PC-3 (cell line): ENCODE measurements at regions not wholly inside any gene's neighbourhood (a gene's known extent, or its start where the extent isn't known, plus 50 kb on each side); places are given as distances from the start of the nearest gene placed in this dataset.

Source experiments
- ATAC-seq: fragments of 200-7000 bp; cut with Tn5 transposase; 2 replicates; pipeline ENCODE4 v1.9.1; 2020; ENCODE audit warnings: mild to moderate bottlenecking, moderate library complexity
- BruUV-seq: library from RNA; stranded (reverse); fragments of 400-500 nt; replicated peaks from 2 replicates; lab custom pipeline; 2021; lab: Mats Ljungman, UMichigan
- CTCF ChIA-PET: fragments of 300-600 bp; sonication (Branson Sonifier 250); formaldehyde crosslinking; loops from one replicate; lab custom pipeline; 2022; ENCODE audit warnings: antibody characterized with exemption; lab: Charles Lee
- POLR2A ChIA-PET: fragments of 300-600 bp; sonication (Branson Sonifier 250); formaldehyde crosslinking; loops from one replicate; lab custom pipeline; 2022; ENCODE audit warnings: antibody characterized with exemption; ENCODE audit not compliant: unreplicated experiment; lab: Charles Lee
- DNase-seq: peaks from one replicate; pipeline ENCODE4 v3.0.0-alpha.2; 2015
- H2AFZ ChIP-seq: fragments of 300-600 bp; sonication (generic); 2 replicates; pipeline ENCODE4 v1.6.0; 2016; ENCODE audit warnings: antibody characterized with exemption, low read length
- H3F3A ChIP-seq: fragments of 300-600 bp; sonication (generic); one replicate; pipeline ENCODE4 v1.6.0; 2017; ENCODE audit warnings: antibody characterized with exemption, low read length, control low read depth, mild to moderate bottlenecking; ENCODE audit not compliant: unreplicated experiment
- H3K27ac ChIP-seq: fragments of 300-600 bp; sonication (generic); 2 replicates; pipeline ENCODE4 v1.5.1; 2016; ENCODE audit warnings: mild to moderate bottlenecking, low read length
- H3K27me3 ChIP-seq: fragments of 300-600 bp; sonication (generic); 2 replicates; pipeline ENCODE4 v1.6.1; 2016; ENCODE audit warnings: low read length, mixed read lengths
- H3K36me3 ChIP-seq: fragments of 300-600 bp; sonication (generic); 2 replicates; pipeline ENCODE4 v1.6.1; 2016; ENCODE audit warnings: low read depth, mixed run types, low read length, mixed read lengths
- H3K4me1 ChIP-seq: fragments of 300-600 bp; sonication (generic); 2 replicates; pipeline ENCODE4 v1.5.1; 2016; ENCODE audit warnings: low read length; ENCODE audit not compliant: insufficient read depth
- H3K4me2 ChIP-seq: fragments of 300-600 bp; sonication (generic); 2 replicates; pipeline ENCODE4 v1.6.0; 2016; ENCODE audit warnings: low read length
- H3K4me3 ChIP-seq: fragments of 300-600 bp; sonication (generic); 2 replicates; pipeline ENCODE4 v1.5.1; 2016; ENCODE audit warnings: mild to moderate bottlenecking, low read length, mixed read lengths
- H3K79me2 ChIP-seq: fragments of 300-600 bp; sonication (generic); 2 replicates; pipeline ENCODE4 v1.6.1; 2017; ENCODE audit warnings: low read length, mixed read lengths
- H3K9ac ChIP-seq: fragments of 300-600 bp; sonication (generic); 2 replicates; pipeline ENCODE4 v1.6.0; 2016; ENCODE audit warnings: mild to moderate bottlenecking, low read length
- H3K9me2 ChIP-seq: fragments of 300-600 bp; sonication (generic); replicated peaks from 2 replicates; pipeline ENCODE4 v1.6.1; 2016; ENCODE audit warnings: mixed run types, low read length, mixed read lengths
- H3K9me3 ChIP-seq: fragments of 300-600 bp; sonication (generic); 2 replicates; pipeline ENCODE4 v1.6.1; 2016; ENCODE audit warnings: low read length, mixed read lengths
- H4K20me1 ChIP-seq: fragments of 300-600 bp; sonication (generic); 2 replicates; pipeline ENCODE4 v1.6.1; 2016; ENCODE audit warnings: low read length, mixed read lengths
- EZH2 ChIP-seq: fragments of 300-600 bp; sonication (generic); IDR thresholded peaks from one replicate; pipeline ENCODE4 v1.6.1; 2017; ENCODE audit warnings: antibody characterized with exemption, mild to moderate bottlenecking, low read length; ENCODE audit not compliant: unreplicated experiment
- EZH2phosphoT487 ChIP-seq: fragments of 300-600 bp; sonication (generic); IDR thresholded peaks from 2 replicates; pipeline ENCODE4 v1.6.1; 2018; ENCODE audit warnings: mild to moderate bottlenecking, antibody characterized with exemption, low read length, borderline replicate concordance
- intact Hi-C: fragments of 100-400 bp; cut with micrococcal nuclease; formaldehyde crosslinking; loops from 2 replicates; pipeline ENCODE4 v1.9.0; 2023
- TF ChIP-seq, protein P1 (sequence below): fragments of 300-600 bp; sonication (generic); conservative IDR thresholded peaks from 2 replicates; pipeline ENCODE4 v1.5.1; 2017; ENCODE audit warnings: antibody characterized with exemption, low read depth, mild to moderate bottlenecking, low read length

DNA sequence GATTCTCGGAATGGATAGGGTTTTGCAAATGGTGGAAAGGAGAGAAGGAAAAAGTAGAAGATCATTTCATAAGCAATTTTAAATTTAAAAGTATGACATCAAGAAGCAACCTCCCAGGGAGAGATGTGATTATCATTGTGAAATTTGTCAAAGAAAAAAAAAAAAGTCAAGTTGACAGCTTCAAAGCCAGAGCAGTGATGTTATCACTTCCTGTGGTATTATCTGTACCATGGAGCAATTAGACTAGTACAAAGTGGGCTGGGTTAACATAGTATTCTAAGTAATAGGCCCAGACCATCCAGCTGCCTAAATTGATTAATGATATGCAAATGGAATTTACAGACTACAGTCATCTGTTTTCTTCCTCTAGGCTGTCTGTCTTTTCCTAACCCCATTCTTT lies 84.0 kb upstream of the NPY start:
- TF ChIP-seq EZH2phosphoT487 (no peak), EZH2 (no peak)
- TF ChIP-seq, protein P1, sequence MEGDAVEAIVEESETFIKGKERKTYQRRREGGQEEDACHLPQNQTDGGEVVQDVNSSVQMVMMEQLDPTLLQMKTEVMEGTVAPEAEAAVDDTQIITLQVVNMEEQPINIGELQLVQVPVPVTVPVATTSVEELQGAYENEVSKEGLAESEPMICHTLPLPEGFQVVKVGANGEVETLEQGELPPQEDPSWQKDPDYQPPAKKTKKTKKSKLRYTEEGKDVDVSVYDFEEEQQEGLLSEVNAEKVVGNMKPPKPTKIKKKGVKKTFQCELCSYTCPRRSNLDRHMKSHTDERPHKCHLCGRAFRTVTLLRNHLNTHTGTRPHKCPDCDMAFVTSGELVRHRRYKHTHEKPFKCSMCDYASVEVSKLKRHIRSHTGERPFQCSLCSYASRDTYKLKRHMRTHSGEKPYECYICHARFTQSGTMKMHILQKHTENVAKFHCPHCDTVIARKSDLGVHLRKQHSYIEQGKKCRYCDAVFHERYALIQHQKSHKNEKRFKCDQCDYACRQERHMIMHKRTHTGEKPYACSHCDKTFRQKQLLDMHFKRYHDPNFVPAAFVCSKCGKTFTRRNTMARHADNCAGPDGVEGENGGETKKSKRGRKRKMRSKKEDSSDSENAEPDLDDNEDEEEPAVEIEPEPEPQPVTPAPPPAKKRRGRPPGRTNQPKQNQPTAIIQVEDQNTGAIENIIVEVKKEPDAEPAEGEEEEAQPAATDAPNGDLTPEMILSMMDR: no peak
- Histone ChIP-seq H3K27ac (no peak overlapping the region), H4K20me1 (no peaks in the 10 kb centered on the region), H3K79me2 (no peaks in the 10 kb centered on the region), H3K4me3 (no peak overlapping the region), H3K9ac (no peak overlapping the region), H3K4me2 (no peak overlapping the region), H3K36me3 (no peaks in the 10 kb centered on the region), H3F3A (no peaks in the 10 kb centered on the region), H3K9me3 (no peaks in the 10 kb centered on the region), H2AFZ (no peak overlapping the region), H3K9me2 (no peaks in the 10 kb centered on the region), H3K4me1 (no peaks in the 10 kb centered on the region), H3K27me3 (no peaks in the 10 kb centered on the region)
- ATAC-seq: no peak
- BruUV-seq: no TSS peak
- POLR2A ChIA-PET: no interaction called here
- CTCF ChIA-PET: no interaction called here
- DNase-seq: no peak
- intact Hi-C loops: loop anchor here (5.0 kb wide), 1 partner anchor 358 kb away; no protein-coding TSS in a partner anchor

DNA sequence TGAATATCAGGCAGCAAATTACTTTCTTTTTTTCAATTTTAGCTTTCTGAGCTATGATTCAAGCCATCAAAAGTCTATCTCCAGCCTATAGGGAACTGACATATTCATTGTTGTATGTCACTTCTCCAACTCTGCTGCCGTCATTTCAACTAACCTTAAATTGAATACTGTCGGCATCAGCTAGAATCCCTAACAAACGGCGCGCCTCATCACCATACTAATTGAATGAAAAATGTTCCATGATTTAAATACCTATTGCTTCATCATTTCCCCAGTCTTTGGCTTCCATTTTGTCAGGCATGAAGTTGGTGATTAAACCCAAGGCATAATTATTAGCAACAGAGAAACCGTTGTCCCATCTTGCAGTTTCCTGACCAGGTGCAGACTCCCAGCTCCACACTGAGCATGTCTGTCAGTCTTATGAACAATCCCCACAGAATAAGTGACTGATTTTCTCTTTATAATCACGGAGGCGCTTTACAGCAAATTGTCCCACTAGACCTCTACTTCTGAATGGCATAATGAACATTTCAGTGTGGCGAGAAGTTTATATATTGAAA lies 83.5 kb upstream of the NPY start:
- Histone ChIP-seq H3K27ac (no peak overlapping the region), H4K20me1 (no peaks in the 10 kb centered on the region), H3K9me3 (no peaks in the 10 kb centered on the region), H3K4me3 (no peak overlapping the region), H3K9me2 (no peaks in the 10 kb centered on the region), H2AFZ (no peak overlapping the region), H3K4me1 (no peaks in the 10 kb centered on the region), H3K36me3 (no peaks in the 10 kb centered on the region), H3K9ac (no peak overlapping the region), H3K27me3 (no peaks in the 10 kb centered on the region), H3K79me2 (no peaks in the 10 kb centered on the region), H3F3A (no peaks in the 10 kb centered on the region), H3K4me2 (no peak overlapping the region)
- BruUV-seq: no TSS peak
- ChIA-PET POLR2A (no interaction called here), CTCF (no interaction called here)
- ATAC-seq (no peak), DNase-seq (no peak)
- TF ChIP-seq EZH2: no peak
- TF ChIP-seq, protein P1: no peak
- TF ChIP-seq EZH2phosphoT487: no peak
- intact Hi-C loops: loop anchor here (5.0 kb wide), 1 partner anchor 358 kb away; no protein-coding TSS in a partner anchor

DNA sequence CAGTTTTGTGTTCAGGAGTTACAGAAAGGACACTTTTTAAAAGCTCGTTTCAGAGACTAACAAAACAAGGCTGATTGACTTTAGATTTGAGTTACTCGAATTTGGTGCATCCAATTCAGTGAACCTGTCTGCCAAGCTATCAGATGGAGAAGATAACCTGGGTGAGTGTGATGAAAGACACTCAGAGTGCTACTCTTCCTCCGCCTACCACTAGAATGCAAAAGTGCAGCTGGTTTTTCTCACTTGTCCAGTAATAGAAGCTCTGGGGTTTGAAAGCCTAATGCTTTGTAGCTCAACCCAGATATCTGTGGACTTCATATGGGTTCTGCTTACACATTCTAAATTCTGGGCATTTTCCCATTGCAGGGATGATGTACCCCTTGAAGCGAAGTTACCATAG lies 82.8 kb upstream of the NPY start:
- ATAC-seq (no peak), DNase-seq (no peak)
- intact Hi-C loops: loop anchor here (5.0 kb wide), 1 partner anchor 359 kb away; no protein-coding TSS in a partner anchor
- H3K4me2 ChIP-seq: no peak overlapping the region
- POLR2A ChIA-PET: no interaction called here
- TF ChIP-seq EZH2: no peak
- TF ChIP-seq, protein P1: no peak
- TF ChIP-seq EZH2phosphoT487: no peak
- H3K4me3 ChIP-seq: no peak overlapping the region
- no peaks in the 10 kb centered on the region for H3K9me2 ChIP-seq
- no peak overlapping the region for H2AFZ ChIP-seq
- H3K9me3 ChIP-seq: no peaks in the 10 kb centered on the region
- no TSS peak for BruUV-seq
- H3K9ac ChIP-seq: no peak overlapping the region
- no peaks in the 10 kb centered on the region for H3K79me2 ChIP-seq
- no peak overlapping the region for H3K27ac ChIP-seq
- no peaks in the 10 kb centered on the region for H3K36me3 ChIP-seq
- CTCF ChIA-PET: no interaction called here
- no peaks in the 10 kb centered on the region for H3F3A ChIP-seq
- no peaks in the 10 kb centered on the region for H3K4me1 ChIP-seq
- H4K20me1 ChIP-seq: no peaks in the 10 kb centered on the region
- H3K27me3 ChIP-seq: peaks cover 4% of the 10 kb centered on the region; the same call in 1 of the 2 replicates
